Inflammatory macrophage treated with lipopolysaccharide for 1 hour (primary cell): ENCODE measurements at regions not wholly inside any gene's neighbourhood (a gene's known extent, or its start where the extent isn't known, plus 50 kb on each side); places are given as distances from the start of the nearest gene placed in this dataset.

ENCODE experiments used
- DNase-seq, 2 donors: peaks; one replicate each; pipeline ENCODE4 v3.0.0-alpha.2; 2020 to 2022

- DNase-seq, result no peak
Measured at GRCh38 chr4:24144381-24144780, 254.5 kb upstream of the PPARGC1A start.

- no peak for DNase-seq
Measured at GRCh38 chr4:24143741-24144140, 253.9 kb upstream of the PPARGC1A start.

GRCh38 chr4:24141836-24142235 lies 252.0 kb upstream of the PPARGC1A start:
- DNase-seq, result no peak

GRCh38 chr4:24140892-24141291 lies 251.0 kb upstream of the PPARGC1A start:
- no peak for DNase-seq

GRCh38 chr4:24137671-24138601 lies 248.1 kb upstream of the PPARGC1A start:
- DNase-seq, result no peak

GRCh38 chr4:24131954-24132673 lies 242.3 kb upstream of the PPARGC1A start:
- DNase-seq, result no peak

GRCh38 chr4:24130637-24131036 lies 240.8 kb upstream of the PPARGC1A start:
- DNase-seq, result no peak

GRCh38 chr4:24126776-24127175 lies 236.9 kb upstream of the PPARGC1A start:
- no peak for DNase-seq

- DNase-seq, result no peak
Measured at GRCh38 chr4:24121395-24122175, 231.7 kb upstream of the PPARGC1A start.

GRCh38 chr4:24117975-24118374 lies 228.1 kb upstream of the PPARGC1A start:
- DNase-seq, result no peak

- no peak for DNase-seq
Measured at GRCh38 chr4:24116107-24116506, 226.3 kb upstream of the PPARGC1A start.

GRCh38 chr4:24114919-24115500 lies 225.2 kb upstream of the PPARGC1A start:
- DNase-seq, result no peak

GRCh38 chr4:24114444-24114843 lies 224.6 kb upstream of the PPARGC1A start:
- DNase-seq, result no peak

GRCh38 chr4:24112466-24112865 lies 222.6 kb upstream of the PPARGC1A start:
- no peak for DNase-seq

GRCh38 chr4:24108567-24108966 lies 218.7 kb upstream of the PPARGC1A start:
- no peak for DNase-seq

- DNase-seq, result no peak
Measured at GRCh38 chr4:24105327-24106038, 215.6 kb upstream of the PPARGC1A start.

GRCh38 chr4:24104158-24104565 lies 214.3 kb upstream of the PPARGC1A start:
- DNase-seq, result no peak

GRCh38 chr4:24103434-24104157 lies 213.7 kb upstream of the PPARGC1A start:
- no peak for DNase-seq

GRCh38 chr4:24102621-24103020 lies 212.8 kb upstream of the PPARGC1A start:
- DNase-seq, result no peak

GRCh38 chr4:24096603-24097002 lies 206.8 kb upstream of the PPARGC1A start:
- DNase-seq, result no peak

GRCh38 chr4:24094726-24095125 lies 204.9 kb upstream of the PPARGC1A start:
- no peak for DNase-seq
